Kidney epithelial cell (primary cell): ENCODE measurements at regions not wholly inside any gene's neighbourhood (a gene's known extent, or its start where the extent isn't known, plus 50 kb on each side); places are given as distances from the start of the nearest gene placed in this dataset.

ENCODE experiments used
- DNase-seq: peaks from one replicate; pipeline ENCODE4 v3.0.0-alpha.2; 2010; ENCODE audit warnings: low read depth
- H3K27me3 ChIP-seq: 2 replicates; pipeline ENCODE4 v1.6.0; 2011; ENCODE audit warnings: low read length; ENCODE audit not compliant: control insufficient read depth, insufficient read depth
- H3K36me3 ChIP-seq: 2 replicates; pipeline ENCODE4 v1.5.1; 2011; ENCODE audit warnings: low read length; ENCODE audit not compliant: control insufficient read depth, insufficient read depth
- H3K4me3 ChIP-seq: 2 replicates; pipeline ENCODE4 v1.5.1; 2011; ENCODE audit warnings: low read depth, mild to moderate bottlenecking, control low read depth, low read length
- TF ChIP-seq, protein P1 (sequence below): IDR thresholded peaks from 2 replicates; pipeline ENCODE4 v1.5.1; 2011; ENCODE audit warnings: mild to moderate bottlenecking, moderate library complexity, low read length, control low read depth, inconsistent platforms; ENCODE audit not compliant: insufficient read depth, poor library complexity, severe bottlenecking

- Histone ChIP-seq H3K36me3 (no peaks in the 10 kb centered on the region), H3K4me3 (no peak overlapping the region), H3K27me3 (no peaks in the 10 kb centered on the region)
- no peak for DNase-seq
- TF ChIP-seq, protein P1, sequence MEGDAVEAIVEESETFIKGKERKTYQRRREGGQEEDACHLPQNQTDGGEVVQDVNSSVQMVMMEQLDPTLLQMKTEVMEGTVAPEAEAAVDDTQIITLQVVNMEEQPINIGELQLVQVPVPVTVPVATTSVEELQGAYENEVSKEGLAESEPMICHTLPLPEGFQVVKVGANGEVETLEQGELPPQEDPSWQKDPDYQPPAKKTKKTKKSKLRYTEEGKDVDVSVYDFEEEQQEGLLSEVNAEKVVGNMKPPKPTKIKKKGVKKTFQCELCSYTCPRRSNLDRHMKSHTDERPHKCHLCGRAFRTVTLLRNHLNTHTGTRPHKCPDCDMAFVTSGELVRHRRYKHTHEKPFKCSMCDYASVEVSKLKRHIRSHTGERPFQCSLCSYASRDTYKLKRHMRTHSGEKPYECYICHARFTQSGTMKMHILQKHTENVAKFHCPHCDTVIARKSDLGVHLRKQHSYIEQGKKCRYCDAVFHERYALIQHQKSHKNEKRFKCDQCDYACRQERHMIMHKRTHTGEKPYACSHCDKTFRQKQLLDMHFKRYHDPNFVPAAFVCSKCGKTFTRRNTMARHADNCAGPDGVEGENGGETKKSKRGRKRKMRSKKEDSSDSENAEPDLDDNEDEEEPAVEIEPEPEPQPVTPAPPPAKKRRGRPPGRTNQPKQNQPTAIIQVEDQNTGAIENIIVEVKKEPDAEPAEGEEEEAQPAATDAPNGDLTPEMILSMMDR, result no peak
Measured at GRCh38 chr10:61847640-61848039, 53.9 kb upstream of the ARID5B start.

- TF ChIP-seq, protein P1, result no peak
- no peak overlapping the region for H3K4me3 ChIP-seq
- no peak for DNase-seq
- H3K36me3 ChIP-seq, result no peaks in the 10 kb centered on the region
- H3K27me3 ChIP-seq, result no peaks in the 10 kb centered on the region
Measured at GRCh38 chr10:61850376-61850775, 51.1 kb upstream of the ARID5B start.
